GM12878 (cell line): ENCODE measurements at regions not wholly inside any gene's neighbourhood (a gene's known extent, or its start where the extent isn't known, plus 50 kb on each side); places are given as distances from the start of the nearest gene placed in this dataset.

Experiments
- ATAC-seq: fragments of 200-7000 bp; cut with Tn5 transposase; 3 replicates; pipeline ENCODE4 v1.9.1; 2020; ENCODE audit warnings: mild to moderate bottlenecking, moderate library complexity
- BruUV-seq: library from RNA; stranded (reverse); fragments of 400-500 nt; replicated peaks from 2 replicates; lab custom pipeline; 2021; lab: Mats Ljungman, UMichigan
- CTCF ChIA-PET: fragments of 300-600 bp; sonication (Branson Sonifier 250); formaldehyde crosslinking; extraction: SDS; loops from one replicate; lab custom pipeline; 2021; ENCODE audit warnings: inconsistent platforms; lab: Yijun Ruan, JAX
- POLR2A ChIA-PET: fragments of 350-600 bp; formaldehyde crosslinking; extraction: SDS; loops from one replicate; lab custom pipeline; 2021; ENCODE audit warnings: inconsistent platforms; lab: Charles Lee
- RAD21 ChIA-PET: fragments of 300-600 bp; sonication (Branson Sonifier 250); formaldehyde crosslinking; loops from one replicate; lab custom pipeline; 2023; ENCODE audit warnings: antibody characterized with exemption; ENCODE audit not compliant: unreplicated experiment; lab: Charles Lee
- SMC1A ChIA-PET: fragments of 300-600 bp; sonication (Branson Sonifier 250); formaldehyde crosslinking; loops from one replicate; lab custom pipeline; 2023; ENCODE audit not compliant: unreplicated experiment, uncharacterized antibody; lab: Charles Lee
- DNase-seq: peaks from one replicate; pipeline ENCODE4 v3.0.0-alpha.2; 2011; ENCODE audit warnings: low read depth, low spot score
- FAIRE-seq: peaks from 3 replicates; lab custom pipeline; 2011; peaks lifted over from hg19 to GRCh38; lab: Jason Lieb, UNC
- H2AFZ ChIP-seq: 2 replicates; pipeline ENCODE4 v1.6.0; 2011; ENCODE audit warnings: low read depth, low read length, control low read depth; ENCODE audit not compliant: control insufficient read depth
- H3K27ac ChIP-seq: 2 replicates; pipeline ENCODE4 v1.5.1; 2011; ENCODE audit warnings: control low read depth; ENCODE audit not compliant: control insufficient read depth, insufficient read depth
- H3K27me3 ChIP-seq, 2 experiments: replicated peaks in 1 of 2; 2 replicates each; pipeline versions ENCODE4 v1.6.0 to v1.6.1; 2011; ENCODE audit warnings: low read length in 1 of 2; ENCODE audit not compliant: control insufficient read depth in 2 of 2, insufficient read depth in 2 of 2
- H3K36me3 ChIP-seq, 2 experiments: 2 replicates each; pipeline ENCODE4 v1.5.1; 2011; ENCODE audit warnings: low read length in 1 of 2; ENCODE audit not compliant: control insufficient read depth in 2 of 2, insufficient read depth in 2 of 2
- H3K4me1 ChIP-seq: 2 replicates; pipeline ENCODE4 v1.6.1; 2011; ENCODE audit warnings: mild to moderate bottlenecking, low read length, moderate library complexity, mixed read lengths; ENCODE audit not compliant: control insufficient read depth, insufficient read depth
- H3K4me2 ChIP-seq: 2 replicates; pipeline ENCODE4 v1.6.0; 2011; ENCODE audit warnings: control low read depth; ENCODE audit not compliant: control insufficient read depth, insufficient read depth
- H3K4me3 ChIP-seq: fragments of 200-600 bp; sonication (generic); 2 replicates; pipeline ENCODE4 v1.5.1; 2016
- H3K79me2 ChIP-seq: 2 replicates; pipeline ENCODE4 v1.6.0; 2011; ENCODE audit warnings: low read length; ENCODE audit not compliant: control insufficient read depth, insufficient read depth
- H3K9ac ChIP-seq: 2 replicates; pipeline ENCODE4 v1.8.0; 2011; ENCODE audit warnings: low read length, control low read depth, mixed read lengths; ENCODE audit not compliant: control insufficient read depth, insufficient read depth
- H3K9me3 ChIP-seq: replicated peaks from 3 replicates; pipeline ENCODE4 v1.5.1; 2011; ENCODE audit warnings: mild to moderate bottlenecking, low read length; ENCODE audit not compliant: control insufficient read depth, insufficient read depth
- H4K20me1 ChIP-seq: 2 replicates; pipeline ENCODE4 v1.6.0; 2011; ENCODE audit not compliant: control insufficient read depth, insufficient read depth
- BACH1 ChIP-seq: fragments of 450-650 bp; IDR thresholded peaks from 2 replicates; pipeline ENCODE4 v1.6.1; 2017; ENCODE audit warnings: mild to moderate bottlenecking, borderline replicate concordance
- DPF2 ChIP-seq: fragments of 450-650 bp; IDR thresholded peaks from 2 replicates; pipeline ENCODE4 v1.6.1; 2017; ENCODE audit warnings: mild to moderate bottlenecking
- FOXM1 ChIP-seq: IDR thresholded peaks from 2 replicates; pipeline ENCODE4 v1.6.1; 2012; ENCODE audit warnings: low read depth, mild to moderate bottlenecking, inconsistent platforms, low read length, moderate library complexity
- LARP7 ChIP-seq: fragments of 450-650 bp; IDR thresholded peaks from 2 replicates; pipeline ENCODE4 v1.6.1; 2017; ENCODE audit warnings: mild to moderate bottlenecking
- MTA2 ChIP-seq: fragments of 450-650 bp; IDR thresholded peaks from 2 replicates; pipeline ENCODE4 v1.6.1; 2016; ENCODE audit warnings: low read depth, mild to moderate bottlenecking, moderate library complexity
- NRF1 ChIP-seq: conservative IDR thresholded peaks from 2 replicates; pipeline ENCODE4 v1.6.1; 2011; ENCODE audit warnings: mild to moderate bottlenecking, low read depth, low read length, improper control_type of control experiment
- POLR2A ChIP-seq: IDR thresholded peaks from 2 replicates; pipeline ENCODE4 v1.6.1; 2011; ENCODE audit warnings: low read depth, mild to moderate bottlenecking, low read length
- RAD21 ChIP-seq: IDR thresholded peaks from 2 replicates; pipeline ENCODE4 v1.6.1; 2011; ENCODE audit warnings: mild to moderate bottlenecking, low read depth, low read length, moderate library complexity; ENCODE audit not compliant: insufficient read depth
- SP1 ChIP-seq: IDR thresholded peaks from one replicate; pipeline ENCODE4 v1.6.1; 2011; ENCODE audit warnings: low read depth, low read length
- WGBS: methylation state at CpG from one replicate; pipeline ENCODE4 v1.1.6; 2016; ENCODE audit warnings: low lambda C conversion rate; ENCODE audit not compliant: insufficient replicate concordance, insufficient coverage; ENCODE audit errors: missing lambda C conversion rate; 5-methylcytosine and 5-hydroxymethylcytosine counted together
- in situ Hi-C: fragments of 300-500 bp; cut with MboI; formaldehyde crosslinking; loops from 9 replicates; pipeline ENCODE4 v1.14.3; 2018; ENCODE audit warnings: mixed read lengths
- intact Hi-C: fragments of 100-400 bp; cut with micrococcal nuclease; formaldehyde crosslinking; loops from one replicate; pipeline ENCODE4 v1.14.2; 2022; ENCODE audit not compliant: unreplicated experiment
- TF ChIP-seq, protein P1 (sequence below): fragments of 450-650 bp; IDR thresholded peaks from 2 replicates; pipeline ENCODE4 v1.6.1; 2017; ENCODE audit warnings: mild to moderate bottlenecking, moderate library complexity

DNA sequence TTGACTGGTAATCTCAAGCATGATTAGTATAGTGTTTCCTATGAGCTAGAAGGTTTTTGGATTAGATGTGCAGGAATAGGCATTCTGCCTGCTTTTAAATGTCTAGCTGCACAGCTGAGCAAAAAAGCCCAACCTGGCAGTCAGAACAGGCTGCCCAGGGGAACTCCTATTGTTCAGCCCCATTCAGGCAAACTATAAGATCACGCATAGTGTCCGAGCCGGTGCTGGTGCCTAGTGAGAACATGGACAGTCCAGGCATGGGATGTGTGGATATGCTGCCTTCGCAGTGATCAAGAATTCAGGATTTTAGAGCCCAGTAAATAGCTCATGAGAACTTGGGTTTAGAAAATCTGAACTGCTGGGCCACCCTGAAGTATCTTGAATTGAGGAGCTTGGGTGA is 348.8 kb downstream of the UTRN start:
- no peak overlapping the region for H3K27ac ChIP-seq
- H3K9ac ChIP-seq = no peak overlapping the region
- FAIRE-seq (no peak), DNase-seq (no peak), ATAC-seq (no peak)
- no peaks in the 10 kb centered on the region for H3K36me3 ChIP-seq
- H3K79me2 ChIP-seq = no peaks in the 10 kb centered on the region
- H3K4me2 ChIP-seq = no peak overlapping the region
- WGBS = 99% methylated on average over 4 of the region's 4 CpGs
- ChIA-PET POLR2A (no interaction called here), RAD21 (no interaction called here), SMC1A (interaction anchor here (0.8 to 1.5 kb wide), 4 partner anchors 22 to 135 kb away, joined by 3 to 4 read pairs (median 4); no protein-coding TSS in a partner anchor), CTCF (no interaction called here)
- no TSS peak for BruUV-seq
- intact Hi-C loops (no loop called here), in situ Hi-C loops (no loop called here)
- H3K4me1 ChIP-seq = no peaks in the 10 kb centered on the region
- H3K4me3 ChIP-seq = no peak overlapping the region
- no peak overlapping the region for H2AFZ ChIP-seq
- no peaks in the 10 kb centered on the region; the same call in 2 of the 3 replicates for H3K9me3 ChIP-seq
- no peaks in the 10 kb centered on the region for H3K27me3 ChIP-seq
- no peak for TF ChIP-seq POLR2A
- no peak for TF ChIP-seq BACH1
- TF ChIP-seq FOXM1 = no peak
- TF ChIP-seq MTA2 = no peak
- TF ChIP-seq, protein P1, sequence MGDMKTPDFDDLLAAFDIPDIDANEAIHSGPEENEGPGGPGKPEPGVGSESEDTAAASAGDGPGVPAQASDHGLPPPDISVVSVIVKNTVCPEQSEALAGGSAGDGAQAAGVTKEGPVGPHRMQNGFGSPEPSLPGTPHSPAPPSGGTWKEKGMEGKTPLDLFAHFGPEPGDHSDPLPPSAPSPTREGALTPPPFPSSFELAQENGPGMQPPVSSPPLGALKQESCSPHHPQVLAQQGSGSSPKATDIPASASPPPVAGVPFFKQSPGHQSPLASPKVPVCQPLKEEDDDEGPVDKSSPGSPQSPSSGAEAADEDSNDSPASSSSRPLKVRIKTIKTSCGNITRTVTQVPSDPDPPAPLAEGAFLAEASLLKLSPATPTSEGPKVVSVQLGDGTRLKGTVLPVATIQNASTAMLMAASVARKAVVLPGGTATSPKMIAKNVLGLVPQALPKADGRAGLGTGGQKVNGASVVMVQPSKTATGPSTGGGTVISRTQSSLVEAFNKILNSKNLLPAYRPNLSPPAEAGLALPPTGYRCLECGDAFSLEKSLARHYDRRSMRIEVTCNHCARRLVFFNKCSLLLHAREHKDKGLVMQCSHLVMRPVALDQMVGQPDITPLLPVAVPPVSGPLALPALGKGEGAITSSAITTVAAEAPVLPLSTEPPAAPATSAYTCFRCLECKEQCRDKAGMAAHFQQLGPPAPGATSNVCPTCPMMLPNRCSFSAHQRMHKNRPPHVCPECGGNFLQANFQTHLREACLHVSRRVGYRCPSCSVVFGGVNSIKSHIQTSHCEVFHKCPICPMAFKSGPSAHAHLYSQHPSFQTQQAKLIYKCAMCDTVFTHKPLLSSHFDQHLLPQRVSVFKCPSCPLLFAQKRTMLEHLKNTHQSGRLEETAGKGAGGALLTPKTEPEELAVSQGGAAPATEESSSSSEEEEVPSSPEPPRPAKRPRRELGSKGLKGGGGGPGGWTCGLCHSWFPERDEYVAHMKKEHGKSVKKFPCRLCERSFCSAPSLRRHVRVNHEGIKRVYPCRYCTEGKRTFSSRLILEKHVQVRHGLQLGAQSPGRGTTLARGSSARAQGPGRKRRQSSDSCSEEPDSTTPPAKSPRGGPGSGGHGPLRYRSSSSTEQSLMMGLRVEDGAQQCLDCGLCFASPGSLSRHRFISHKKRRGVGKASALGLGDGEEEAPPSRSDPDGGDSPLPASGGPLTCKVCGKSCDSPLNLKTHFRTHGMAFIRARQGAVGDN = no peak
- no peak for TF ChIP-seq DPF2
- no peak for TF ChIP-seq LARP7
- no peak for TF ChIP-seq NRF1
- TF ChIP-seq RAD21 = no peak
- no peak for TF ChIP-seq SP1
- H4K20me1 ChIP-seq = no peaks in the 10 kb centered on the region
